ENCODE measurements at regions not wholly inside any gene's neighbourhood (a gene's known extent, or its start where the extent isn't known, plus 50 kb on each side); places are given as distances from the start of the nearest gene placed in this dataset.
"Not testable (repeated sequence)": the region's sequence is repeated elsewhere in the genome, so short reads cannot be mapped to it uniquely, and the experiment has no call there.

- no peak for DNase-seq (ENCODE audit: low read depth)
Observed at GRCh38 chr1:118459871-118460270, 274.8 kb upstream of the SPAG17 start.

- DNase-seq (ENCODE audit: low read depth): not testable (repeated sequence)
Observed at GRCh38 chr1:118453856-118454255, 268.8 kb upstream of the SPAG17 start.

GRCh38 chr1:118445156-118445555, 260.1 kb upstream of the SPAG17 start:
- no peak for DNase-seq (ENCODE audit: low read depth)

- no peak for DNase-seq (ENCODE audit: low read depth)
Observed at GRCh38 chr1:118442214-118442613, 257.2 kb upstream of the SPAG17 start.

- DNase-seq (ENCODE audit: low read depth): no peak
Observed at GRCh38 chr1:118437664-118438063, 252.6 kb upstream of the SPAG17 start.

- no peak for DNase-seq (ENCODE audit: low read depth)
Observed at GRCh38 chr1:118429856-118430255, 244.8 kb upstream of the SPAG17 start.

GRCh38 chr1:118421868-118422350, 236.9 kb upstream of the SPAG17 start:
- no peak for DNase-seq (ENCODE audit: low read depth)

GRCh38 chr1:118404024-118404423, 219.0 kb upstream of the SPAG17 start:
- no peak for DNase-seq (ENCODE audit: low read depth)

GRCh38 chr1:118397496-118397859, 212.4 kb upstream of the SPAG17 start:
- no peak for DNase-seq (ENCODE audit: low read depth)

GRCh38 chr1:118396829-118397495, 211.9 kb upstream of the SPAG17 start:
- no peak for DNase-seq (ENCODE audit: low read depth)

GRCh38 chr1:118396279-118396678, 211.3 kb upstream of the SPAG17 start:
- no peak for DNase-seq (ENCODE audit: low read depth)

- DNase-seq (ENCODE audit: low read depth): no peak
Observed at GRCh38 chr1:118395430-118395991, 210.5 kb upstream of the SPAG17 start.

- DNase-seq (ENCODE audit: low read depth): no peak
Observed at GRCh38 chr1:118390955-118391354, 205.9 kb upstream of the SPAG17 start.

- no peak for DNase-seq (ENCODE audit: low read depth)
Observed at GRCh38 chr1:118388301-118388959, 203.4 kb upstream of the SPAG17 start.

- no peak for DNase-seq (ENCODE audit: low read depth)
Observed at GRCh38 chr1:118381197-118381869, 196.3 kb upstream of the SPAG17 start.

- not testable (repeated sequence) for DNase-seq (ENCODE audit: low read depth)
Observed at GRCh38 chr1:118377183-118377582, 192.2 kb upstream of the SPAG17 start.

GRCh38 chr1:118371612-118372011, 186.6 kb upstream of the SPAG17 start:
- no peak for DNase-seq (ENCODE audit: low read depth)

- DNase-seq (ENCODE audit: low read depth): no peak
Observed at GRCh38 chr1:118370861-118371260, 185.8 kb upstream of the SPAG17 start.

GRCh38 chr1:118366286-118366685, 181.3 kb upstream of the SPAG17 start:
- DNase-seq (ENCODE audit: low read depth): no peak

GRCh38 chr1:118364882-118365281, 179.9 kb upstream of the SPAG17 start:
- no peak for DNase-seq (ENCODE audit: low read depth)

- DNase-seq (ENCODE audit: low read depth): no peak
Observed at GRCh38 chr1:118363396-118363795, 178.4 kb upstream of the SPAG17 start.

- DNase-seq (ENCODE audit: low read depth): peak; percentile 48
Observed at GRCh38 chr1:118360817-118361216, 175.8 kb upstream of the SPAG17 start.

- DNase-seq (ENCODE audit: low read depth): no peak
Observed at GRCh38 chr1:118346936-118347335, 161.9 kb upstream of the SPAG17 start.

Data from fibroblast of the conjunctiva (primary cell).